Lower leg skin (tissue), 4 donors: ENCODE measurements at regions not wholly inside any gene's neighbourhood (a gene's known extent, or its start where the extent isn't known, plus 50 kb on each side); places are given as distances from the start of the nearest gene placed in this dataset.

ENCODE experiments used
- DNase-seq, 2 donors: peaks; one replicate each; pipeline ENCODE4 v3.0.0-alpha.2; 2019; ENCODE audit warnings: low spot score in 2 of 2
- H3K4me3 ChIP-seq: fragments of 200-600 bp; sonication (generic); 2 replicates; pipeline ENCODE4 v1.5.1; 2017; ENCODE audit warnings: mild to moderate bottlenecking, low read depth; ENCODE audit not compliant: poor library complexity, severe bottlenecking
- POLR2A ChIP-seq, 2 donors: fragments of 450-650 bp; IDR thresholded peaks; one replicate each; pipeline ENCODE4 v1.6.1; 2016 to 2017; ENCODE audit warnings: antibody characterized with exemption in 2 of 2, mild to moderate bottlenecking in 1 of 2, moderate library complexity in 1 of 2
- WGBS, 2 donors: methylation state at CpG; one replicate each; pipeline ENCODE4 v1.1.5; 2018; 5-methylcytosine and 5-hydroxymethylcytosine counted together
- intact Hi-C: fragments of 100-400 bp; cut with DNase I; formaldehyde crosslinking; loops from one replicate; pipeline ENCODE4 v1.15.0; 2023; ENCODE audit warnings: low total_unique reads
- TF ChIP-seq, protein P1 (sequence below), 3 donors: fragments of 450-650 bp; IDR thresholded peaks; one replicate each; pipeline ENCODE4 v1.5.1; 2016; ENCODE audit warnings: antibody characterized with exemption in 3 of 3, mild to moderate bottlenecking in 3 of 3, moderate library complexity in 2 of 3

GRCh38 chr5:56706504-56706903 lies 108.8 kb upstream of the MAP3K1 start:
- no peak overlapping the region for H3K4me3 ChIP-seq
- 93 to 99% methylated on average over 3 of the region's 3 CpGs for WGBS, 2 donors
- intact Hi-C loops: no loop called here
- TF ChIP-seq, protein P1, sequence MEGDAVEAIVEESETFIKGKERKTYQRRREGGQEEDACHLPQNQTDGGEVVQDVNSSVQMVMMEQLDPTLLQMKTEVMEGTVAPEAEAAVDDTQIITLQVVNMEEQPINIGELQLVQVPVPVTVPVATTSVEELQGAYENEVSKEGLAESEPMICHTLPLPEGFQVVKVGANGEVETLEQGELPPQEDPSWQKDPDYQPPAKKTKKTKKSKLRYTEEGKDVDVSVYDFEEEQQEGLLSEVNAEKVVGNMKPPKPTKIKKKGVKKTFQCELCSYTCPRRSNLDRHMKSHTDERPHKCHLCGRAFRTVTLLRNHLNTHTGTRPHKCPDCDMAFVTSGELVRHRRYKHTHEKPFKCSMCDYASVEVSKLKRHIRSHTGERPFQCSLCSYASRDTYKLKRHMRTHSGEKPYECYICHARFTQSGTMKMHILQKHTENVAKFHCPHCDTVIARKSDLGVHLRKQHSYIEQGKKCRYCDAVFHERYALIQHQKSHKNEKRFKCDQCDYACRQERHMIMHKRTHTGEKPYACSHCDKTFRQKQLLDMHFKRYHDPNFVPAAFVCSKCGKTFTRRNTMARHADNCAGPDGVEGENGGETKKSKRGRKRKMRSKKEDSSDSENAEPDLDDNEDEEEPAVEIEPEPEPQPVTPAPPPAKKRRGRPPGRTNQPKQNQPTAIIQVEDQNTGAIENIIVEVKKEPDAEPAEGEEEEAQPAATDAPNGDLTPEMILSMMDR (IDR thresholded peaks at IDR 0.05): no peak
- TF ChIP-seq POLR2A (IDR thresholded peaks at IDR 0.05): no peak
- DNase-seq: no peak

DNA sequence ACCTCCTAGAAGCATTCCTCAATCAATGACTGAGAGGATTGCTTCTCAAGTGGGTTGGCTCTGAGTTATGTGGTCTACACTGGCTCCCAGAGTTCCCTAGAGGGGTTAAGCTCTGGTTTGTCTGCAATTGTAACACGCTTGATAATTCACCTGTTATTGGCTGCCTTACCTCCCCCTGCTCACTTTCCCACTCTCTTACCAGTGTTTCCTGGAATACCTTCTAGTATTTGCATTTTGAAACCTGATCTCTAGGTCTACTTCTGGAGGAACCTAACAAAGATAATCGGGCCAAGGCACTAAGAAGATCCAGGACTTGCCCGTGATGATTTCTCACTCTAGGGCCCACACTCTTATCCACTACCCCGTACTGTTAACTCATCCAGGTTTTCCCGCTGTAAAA lies 110.1 kb upstream of the MAP3K1 start:
- H3K4me3 ChIP-seq: no peak overlapping the region
- 82 to 92% methylated on average over 5 of the region's 5 CpGs for WGBS, 2 donors
- no peak for DNase-seq
- TF ChIP-seq, protein P1 (IDR thresholded peaks at IDR 0.05): no peak
- no peak for TF ChIP-seq POLR2A (IDR thresholded peaks at IDR 0.05)
- intact Hi-C loops: no loop called here

DNA sequence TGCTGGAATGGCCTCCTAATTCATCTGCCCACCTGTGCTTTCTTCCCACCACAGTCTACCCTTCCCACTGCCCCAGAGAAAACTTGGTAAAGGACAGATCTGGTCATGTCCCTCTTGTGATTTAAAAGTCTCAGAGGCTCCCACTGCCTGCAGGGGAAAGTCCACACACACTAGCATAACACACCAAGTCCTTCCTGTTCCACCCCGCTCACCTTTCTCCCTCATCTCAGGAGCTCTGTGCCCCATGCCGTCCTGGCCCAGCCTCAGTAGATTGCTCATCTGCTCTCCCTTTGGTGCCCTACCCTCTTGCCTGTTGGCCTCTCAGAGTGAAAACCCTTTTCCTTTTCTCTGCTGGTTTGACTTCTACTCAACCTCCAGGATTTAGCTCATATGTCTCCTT lies 111.4 kb upstream of the MAP3K1 start:
- H3K4me3 ChIP-seq: no peak overlapping the region
- intact Hi-C loops: no loop called here
- whole genome bisulfite sequencing, 2 donors: 96 to 100% methylated on average over 2 of the region's 2 CpGs
- TF ChIP-seq, protein P1 (IDR thresholded peaks at IDR 0.05): no peak
- TF ChIP-seq POLR2A (IDR thresholded peaks at IDR 0.05): no peak
- no peak for DNase-seq

GRCh38 chr5:56700711-56701110 lies 114.6 kb upstream of the MAP3K1 start:
- intact Hi-C loops: no loop called here
- DNase-seq: no peak
- WGBS, 2 donors: 80 to 81% methylated on average over 4 of the region's 4 CpGs
- no peak for TF ChIP-seq POLR2A (IDR thresholded peaks at IDR 0.05)
- TF ChIP-seq, protein P1 (IDR thresholded peaks at IDR 0.05): no peak
- no peak overlapping the region for H3K4me3 ChIP-seq

DNA sequence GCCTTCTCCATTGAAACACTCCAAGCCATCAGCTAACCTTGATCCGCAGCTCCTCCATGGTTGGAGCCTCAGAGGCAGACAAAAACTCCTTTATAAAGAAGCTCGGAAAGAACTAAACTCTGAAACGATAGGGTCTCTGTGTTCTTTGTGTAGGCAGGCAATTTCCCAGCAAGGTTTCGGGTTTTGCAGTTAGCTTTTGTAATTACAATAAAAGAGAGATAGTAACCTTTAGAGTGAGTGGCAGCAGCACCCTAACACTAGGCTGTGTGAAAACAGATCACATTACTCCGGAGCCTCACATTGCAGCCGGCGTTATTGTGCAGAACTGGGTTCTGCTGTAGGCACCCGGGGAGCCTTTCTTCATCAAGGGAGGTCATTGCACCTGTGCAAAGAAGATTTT lies 115.8 kb upstream of the MAP3K1 start:
- DNase-seq: no peak
- TF ChIP-seq, protein P1 (IDR thresholded peaks at IDR 0.05): no peak
- TF ChIP-seq POLR2A (IDR thresholded peaks at IDR 0.05): no peak
- intact Hi-C loops: no loop called here
- no peak overlapping the region for H3K4me3 ChIP-seq
- 85 to 91% methylated on average over 8 of the region's 8 CpGs for WGBS, 2 donors
